Aorta (tissue), 5 donors: ENCODE measurements at regions not wholly inside any gene's neighbourhood (a gene's known extent, or its start where the extent isn't known, plus 50 kb on each side); places are given as distances from the start of the nearest gene placed in this dataset.

Experiments used
- ATAC-seq: fragments of 200-7000 bp; cut with Tn5 transposase; one replicate; pipeline ENCODE4 v1.9.1; 2022; ENCODE audit warnings: moderate library complexity; ENCODE audit not compliant: low FRiP score
- DNase-seq, 2 donors: peaks; one replicate each; pipeline ENCODE4 v3.0.0-alpha.2; 2020
- H3K27ac ChIP-seq, 2 donors: one replicate each; pipeline ENCODE4 v1.5.1; 2013; ENCODE audit warnings: low read length in 2 of 2, mild to moderate bottlenecking in 2 of 2, moderate library complexity in 2 of 2, control low read depth in 1 of 2, inconsistent platforms in 1 of 2, low read depth in 1 of 2
- H3K27me3 ChIP-seq, 2 donors: one replicate each; pipeline ENCODE4 v1.6.1; 2013; ENCODE audit warnings: control low read depth in 1 of 2, low read length in 1 of 2, mild to moderate bottlenecking in 1 of 2, moderate library complexity in 1 of 2; ENCODE audit not compliant: insufficient read depth in 2 of 2, control insufficient read depth in 1 of 2
- H3K36me3 ChIP-seq, 2 donors: one replicate each; pipeline ENCODE4 v1.6.1; 2013; ENCODE audit warnings: control low read depth in 1 of 2, low read length in 1 of 2, mild to moderate bottlenecking in 1 of 2; ENCODE audit not compliant: insufficient read depth in 2 of 2, control insufficient read depth in 1 of 2
- H3K4me1 ChIP-seq, 2 donors: one replicate each; pipeline ENCODE4 v1.6.1; 2013; ENCODE audit warnings: low read length in 2 of 2, control low read depth in 1 of 2, mild to moderate bottlenecking in 1 of 2, moderate library complexity in 1 of 2; ENCODE audit not compliant: insufficient read depth in 2 of 2, control insufficient read depth in 1 of 2
- H3K4me3 ChIP-seq, 2 donors: one replicate each; pipeline ENCODE4 v1.5.1; 2013; ENCODE audit warnings: low read length in 2 of 2, control low read depth in 1 of 2, mild to moderate bottlenecking in 1 of 2
- H3K9me3 ChIP-seq: one replicate; pipeline ENCODE4 v1.6.1; 2013; ENCODE audit warnings: mild to moderate bottlenecking, low read length; ENCODE audit not compliant: control insufficient read depth
- WGBS, 2 donors: extraction: QIAGEN DNeasy Blood & Tissue Kit; methylation state at CpG; one replicate each; pipeline ENCODE4 v1.1.7; 2013; 5-methylcytosine and 5-hydroxymethylcytosine counted together
- intact Hi-C, 2 donors: fragments of 100-400 bp; cut with DNase I; formaldehyde crosslinking; loops; one replicate each; pipeline versions ENCODE4 v1.14.2 to v1.15.0; 2022
- donor health status: healthy with polysubstance abuse.
- donor health status: Bipolar disorder and iron deficiency.
- donor health status: DM: no; HTN: no; CAD: no.
- donor health status: DM: no; HTN: no; CAD: no.
- donor health status: DM: yes; HTN: yes; CAD: no.

- intact Hi-C loops: no loop called here
Observed at GRCh38 chr13:30151388-30151787, 156.0 kb downstream of the KATNAL1 start.

DNA sequence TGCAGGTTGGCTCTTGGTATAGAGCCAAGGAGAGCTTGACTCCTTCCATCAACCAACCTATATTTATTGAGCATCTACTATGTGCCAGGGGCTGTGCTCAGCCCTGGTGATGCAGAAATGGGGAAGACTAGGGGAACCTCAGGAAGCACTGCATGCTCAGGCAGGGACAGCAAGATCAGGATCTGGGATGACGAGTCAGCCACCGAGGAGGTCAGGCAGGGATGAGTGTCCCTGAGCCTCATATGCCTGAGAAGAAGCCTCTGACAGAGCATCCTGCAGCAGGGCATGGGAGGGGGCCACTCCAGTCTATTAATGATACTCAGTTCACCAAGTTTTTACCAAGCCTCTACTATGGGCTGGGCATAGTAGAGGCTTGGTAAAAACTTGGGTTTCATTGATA lies 158.1 kb downstream of the KATNAL1 start:
- ATAC-seq: no peak
- Histone ChIP-seq H3K9me3 (no peaks in the 10 kb centered on the region), H3K27me3 (no peaks in the 10 kb centered on the region), H3K4me1 (no peaks in the 10 kb centered on the region), H3K4me3 (no peak overlapping the region), H3K36me3 (no peaks in the 10 kb centered on the region), H3K27ac (no peak overlapping the region)
- WGBS, 2 donors: 91 to 99% methylated on average over 2 of the region's 2 CpGs
- no peak for DNase-seq
- intact Hi-C loops: no loop called here

More at GRCh38 chr13:30151388-30151787, 156.0 kb downstream of the KATNAL1 start:
- 71 to 93% methylated on average over 5 of the region's 5 CpGs for whole genome bisulfite sequencing, 2 donors
- Histone ChIP-seq H3K4me1 (no peaks in the 10 kb centered on the region), H3K9me3 (no peaks in the 10 kb centered on the region), H3K4me3 (no peak overlapping the region), H3K27me3 (no peaks in the 10 kb centered on the region), H3K27ac (no peak overlapping the region), H3K36me3 (no peaks in the 10 kb centered on the region)
- ATAC-seq (no peak), DNase-seq (no peak)

- 88 to 89% methylated on average over 8 of the region's 8 CpGs for WGBS, 2 donors
- H3K4me3 ChIP-seq: no peak overlapping the region
- no peaks in the 10 kb centered on the region for H3K36me3 ChIP-seq
- no peaks in the 10 kb centered on the region for H3K27me3 ChIP-seq
- intact Hi-C loops: no loop called here
- no peak for ATAC-seq
- no peaks in the 10 kb centered on the region for H3K9me3 ChIP-seq
- no peaks in the 10 kb centered on the region for H3K4me1 ChIP-seq
- H3K27ac ChIP-seq: no peak overlapping the region
- no peak for DNase-seq
Observed at GRCh38 chr13:30148786-30149185, 158.6 kb downstream of the KATNAL1 start.

DNA sequence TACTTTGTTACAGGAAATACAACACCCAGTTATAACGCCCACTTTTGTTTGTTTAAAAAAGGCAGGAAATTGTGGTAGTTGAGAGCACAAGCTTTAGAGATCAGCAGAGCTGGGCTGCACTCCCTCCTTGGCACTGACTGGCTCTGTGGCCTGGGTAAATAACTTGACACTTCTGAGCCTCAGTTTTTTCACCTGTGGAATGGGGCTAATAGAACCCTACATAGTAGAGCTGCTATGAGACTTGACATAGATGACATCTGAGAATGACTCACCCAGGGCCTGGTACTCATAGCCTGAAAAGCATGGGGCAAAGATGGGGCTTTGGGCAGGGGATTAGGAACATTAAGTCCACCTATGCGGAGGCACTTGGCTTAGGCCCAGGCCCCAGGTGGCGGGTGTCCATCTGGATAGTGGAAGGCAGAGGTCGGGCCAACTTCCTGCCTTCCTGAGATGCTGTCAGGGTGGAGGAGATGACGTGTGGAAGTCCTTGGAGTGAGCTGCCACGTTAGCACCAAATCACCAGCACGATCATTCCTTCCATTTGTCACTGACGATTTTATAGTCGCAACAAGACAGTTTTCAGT lies 159.1 kb downstream of the KATNAL1 start:
- no peak for ATAC-seq
- intact Hi-C loops: no loop called here

DNA sequence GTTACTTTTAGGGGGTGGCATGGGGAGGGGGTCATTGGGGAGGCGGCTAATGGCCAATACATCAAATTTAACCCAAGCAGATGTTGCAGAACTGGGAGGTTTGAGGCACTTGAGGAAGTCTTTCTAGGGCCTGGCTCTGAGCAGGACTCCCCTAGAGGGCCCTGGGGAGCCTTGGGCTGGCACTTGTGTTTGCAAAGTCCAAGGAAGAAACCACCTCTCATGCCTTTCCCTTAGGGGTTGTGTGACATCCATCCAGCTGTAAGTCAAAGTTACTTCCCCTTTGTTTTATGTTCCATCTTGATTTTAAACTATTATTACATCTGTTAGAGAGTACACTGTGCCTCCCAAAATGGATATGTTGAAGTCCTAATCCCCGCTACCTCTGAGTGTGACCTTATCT lies 159.9 kb downstream of the KATNAL1 start:
- ATAC-seq (no peak), DNase-seq (no peak)
- Histone ChIP-seq H3K9me3 (no peaks in the 10 kb centered on the region), H3K4me1 (no peaks in the 10 kb centered on the region), H3K27me3 (no peaks in the 10 kb centered on the region), H3K36me3 (no peaks in the 10 kb centered on the region), H3K4me3 (no peak overlapping the region), H3K27ac (no peak overlapping the region)
- intact Hi-C loops: no loop called here
- 89 to 91% methylated on average over 2 of the region's 2 CpGs for WGBS, 2 donors

More for the DNA sequence above, 159.1 kb downstream of the KATNAL1 start:
- H3K27ac ChIP-seq: no peak overlapping the region
- H3K36me3 ChIP-seq: no peaks in the 10 kb centered on the region
- H3K9me3 ChIP-seq: no peaks in the 10 kb centered on the region
- no peaks in the 10 kb centered on the region for H3K27me3 ChIP-seq
- no peak overlapping the region for H3K4me3 ChIP-seq
- WGBS, 2 donors: 72 to 79% methylated on average over 9 of the region's 9 CpGs
- DNase-seq: no peak
- H3K4me1 ChIP-seq: no peaks in the 10 kb centered on the region

DNA sequence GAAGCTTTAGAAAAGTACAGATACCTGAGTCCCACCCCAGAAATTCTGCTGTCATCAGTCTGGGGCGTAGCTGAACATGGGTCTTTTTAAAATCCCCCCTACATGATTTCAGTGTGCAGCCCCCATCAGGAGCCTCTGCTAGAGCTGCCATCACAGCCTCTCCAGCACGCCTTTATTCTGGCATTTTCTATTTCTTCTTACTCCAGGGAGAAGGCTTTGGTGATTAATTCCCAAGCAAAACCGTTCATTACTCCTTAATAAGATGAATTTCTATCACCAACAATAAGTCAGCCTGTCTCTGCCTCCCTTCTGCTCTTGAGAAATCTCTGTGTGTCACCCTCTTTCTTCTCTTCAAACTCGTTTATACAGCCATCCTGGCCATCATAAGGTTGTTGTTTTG lies 160.3 kb downstream of the KATNAL1 start:
- DNase-seq (no peak), ATAC-seq (no peak)
- 84 to 85% methylated on average over 4 of the region's 4 CpGs for WGBS, 2 donors
- intact Hi-C loops: no loop called here
- Histone ChIP-seq H3K36me3 (no peaks in the 10 kb centered on the region), H3K4me1 (no peaks in the 10 kb centered on the region), H3K9me3 (no peaks in the 10 kb centered on the region), H3K27me3 (no peaks in the 10 kb centered on the region), H3K27ac (no peak overlapping the region), H3K4me3 (no peak overlapping the region)

- H3K27ac ChIP-seq: no peak overlapping the region
- WGBS, 2 donors: 86 to 89% methylated on average over 13 of the region's 13 CpGs
- no peaks in the 10 kb centered on the region for H3K27me3 ChIP-seq
- H3K4me1 ChIP-seq: no peaks in the 10 kb centered on the region
- intact Hi-C loops: no loop called here
- no peaks in the 10 kb centered on the region for H3K36me3 ChIP-seq
- ATAC-seq (no peak), DNase-seq (peak in 1 of 2 donors; percentile 10)
- no peaks in the 10 kb centered on the region for H3K9me3 ChIP-seq
- no peak overlapping the region for H3K4me3 ChIP-seq
Observed at GRCh38 chr13:30145709-30146367, 161.5 kb downstream of the KATNAL1 start.

DNA sequence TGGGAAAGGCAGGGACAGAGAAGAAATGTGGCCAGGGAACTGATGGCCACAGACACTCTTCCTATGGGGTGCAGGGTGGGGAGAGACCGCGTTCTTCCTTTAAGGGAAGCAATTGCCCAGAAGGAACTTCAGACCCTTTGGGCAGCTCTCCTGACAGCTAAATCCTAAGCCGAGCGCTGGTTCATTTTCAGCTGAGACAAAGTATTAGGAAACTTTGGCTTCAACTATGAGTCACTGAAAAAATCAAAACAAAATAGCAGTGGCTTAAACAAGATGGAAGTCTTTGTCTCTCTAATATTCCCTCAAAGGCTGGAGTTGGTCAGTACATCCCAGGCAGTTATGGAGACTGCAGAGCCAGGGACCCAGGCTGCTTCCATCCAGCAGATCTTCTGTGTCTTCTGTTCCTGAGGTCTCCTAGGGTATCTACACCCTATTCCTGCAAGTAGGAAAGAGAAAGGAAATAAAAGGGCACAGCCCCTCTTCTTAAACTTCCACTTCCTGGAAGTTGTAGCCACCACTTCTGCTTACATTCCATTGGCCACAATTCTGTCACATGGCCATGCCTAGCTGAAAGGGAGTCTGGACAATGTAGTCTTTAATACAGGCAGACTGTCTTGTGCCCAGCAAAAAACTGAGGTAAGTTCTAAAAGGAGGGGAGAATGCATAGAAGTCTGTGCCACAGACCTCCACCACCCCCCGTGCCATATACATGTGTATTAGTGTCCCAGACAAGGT lies 163.5 kb downstream of the KATNAL1 start:
- Histone ChIP-seq H3K27me3 (no peaks in the 10 kb centered on the region), H3K27ac (no peak overlapping the region), H3K36me3 (no peaks in the 10 kb centered on the region), H3K4me1 (no peaks in the 10 kb centered on the region), H3K4me3 (no peak overlapping the region), H3K9me3 (no peaks in the 10 kb centered on the region)
- ATAC-seq: no peak
- DNase-seq: no peak
- 85 to 88% methylated on average over 5 of the region's 5 CpGs for WGBS, 2 donors
- intact Hi-C loops: no loop called here
